ENCODE measurements at regions not wholly inside any gene's neighbourhood (a gene's known extent, or its start where the extent isn't known, plus 50 kb on each side); places are given as distances from the start of the nearest gene placed in this dataset.

DNA sequence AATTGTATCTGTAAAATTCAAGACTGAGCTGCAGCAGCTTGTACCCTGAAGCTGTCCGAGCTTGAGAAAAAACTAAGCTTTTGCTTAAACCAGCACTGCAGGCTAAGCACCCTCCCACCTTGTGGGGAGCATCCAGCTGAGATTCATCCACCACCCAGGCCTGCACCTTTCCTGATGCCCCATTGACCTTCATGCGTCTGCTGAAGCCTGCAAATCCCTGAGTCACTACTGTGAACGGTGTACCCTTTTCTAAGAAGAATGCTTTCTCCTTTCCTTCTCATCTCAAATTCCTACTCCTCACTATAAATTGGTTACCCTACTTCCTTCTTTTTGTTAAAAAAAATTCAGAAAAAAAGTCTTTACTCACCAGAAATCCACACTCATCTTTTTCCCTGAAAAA lies 90.9 kb upstream of the RGS18 start:
- Histone ChIP-seq H3K4me3 (no peak overlapping the region), H3K27ac (no peak overlapping the region)
- intact Hi-C loops (cut with DNase I) = no loop called here

GRCh38 chr1:192070213-192070612 lies 88.0 kb upstream of the RGS18 start:
- H3K4me1 ChIP-seq = no peaks in the 10 kb centered on the region
- DNase-seq = no peak
- H3K27ac ChIP-seq = no peak overlapping the region
- no peaks in the 10 kb centered on the region for H3K9me3 ChIP-seq
- H3K36me3 ChIP-seq = no peaks in the 10 kb centered on the region
- intact Hi-C loops (cut with DNase I) = no loop called here
- H3K4me3 ChIP-seq = no peak overlapping the region
- no peaks in the 10 kb centered on the region for H3K27me3 ChIP-seq
- TF ChIP-seq, protein P1, sequence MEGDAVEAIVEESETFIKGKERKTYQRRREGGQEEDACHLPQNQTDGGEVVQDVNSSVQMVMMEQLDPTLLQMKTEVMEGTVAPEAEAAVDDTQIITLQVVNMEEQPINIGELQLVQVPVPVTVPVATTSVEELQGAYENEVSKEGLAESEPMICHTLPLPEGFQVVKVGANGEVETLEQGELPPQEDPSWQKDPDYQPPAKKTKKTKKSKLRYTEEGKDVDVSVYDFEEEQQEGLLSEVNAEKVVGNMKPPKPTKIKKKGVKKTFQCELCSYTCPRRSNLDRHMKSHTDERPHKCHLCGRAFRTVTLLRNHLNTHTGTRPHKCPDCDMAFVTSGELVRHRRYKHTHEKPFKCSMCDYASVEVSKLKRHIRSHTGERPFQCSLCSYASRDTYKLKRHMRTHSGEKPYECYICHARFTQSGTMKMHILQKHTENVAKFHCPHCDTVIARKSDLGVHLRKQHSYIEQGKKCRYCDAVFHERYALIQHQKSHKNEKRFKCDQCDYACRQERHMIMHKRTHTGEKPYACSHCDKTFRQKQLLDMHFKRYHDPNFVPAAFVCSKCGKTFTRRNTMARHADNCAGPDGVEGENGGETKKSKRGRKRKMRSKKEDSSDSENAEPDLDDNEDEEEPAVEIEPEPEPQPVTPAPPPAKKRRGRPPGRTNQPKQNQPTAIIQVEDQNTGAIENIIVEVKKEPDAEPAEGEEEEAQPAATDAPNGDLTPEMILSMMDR (IDR thresholded peaks at IDR 0.05) = no peak
- no peak overlapping the region for H3K9ac ChIP-seq (ENCODE audit: low read depth in 2 of 2, low read length in 2 of 2)

More for the DNA sequence above, 90.9 kb upstream of the RGS18 start:
- Histone ChIP-seq H3K4me1 (no peaks in the 10 kb centered on the region), H3K9ac (ENCODE audit: low read depth in 2 of 2, low read length in 2 of 2) (no peak overlapping the region), H3K36me3 (no peaks in the 10 kb centered on the region), H3K9me3 (no peaks in the 10 kb centered on the region), H3K27me3 (no peaks in the 10 kb centered on the region)
- no peak for DNase-seq
- TF ChIP-seq, protein P1 (IDR thresholded peaks at IDR 0.05) = no peak

DNA sequence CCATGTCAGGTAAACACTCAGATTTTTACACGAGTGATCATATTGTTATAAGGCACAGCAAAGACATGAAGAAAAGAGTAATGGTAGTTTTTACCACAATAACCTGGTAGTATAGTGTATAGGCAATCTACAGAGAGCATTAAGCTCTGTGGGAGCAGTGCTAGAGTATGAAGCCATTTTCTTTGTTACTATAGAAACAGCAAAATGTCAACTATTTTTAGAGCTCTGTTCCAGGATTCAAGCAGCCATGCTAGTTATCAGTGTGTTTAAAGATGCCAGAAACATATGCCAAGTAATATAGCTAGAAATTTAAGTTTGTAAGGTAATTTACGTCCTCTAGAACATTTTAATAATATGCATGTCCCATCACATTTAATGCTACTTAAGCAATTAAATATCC lies 77.6 kb upstream of the RGS18 start:
- H3K27ac ChIP-seq = no peak overlapping the region
- H3K27me3 ChIP-seq = no peaks in the 10 kb centered on the region
- intact Hi-C loops (cut with DNase I) = no loop called here

DNA sequence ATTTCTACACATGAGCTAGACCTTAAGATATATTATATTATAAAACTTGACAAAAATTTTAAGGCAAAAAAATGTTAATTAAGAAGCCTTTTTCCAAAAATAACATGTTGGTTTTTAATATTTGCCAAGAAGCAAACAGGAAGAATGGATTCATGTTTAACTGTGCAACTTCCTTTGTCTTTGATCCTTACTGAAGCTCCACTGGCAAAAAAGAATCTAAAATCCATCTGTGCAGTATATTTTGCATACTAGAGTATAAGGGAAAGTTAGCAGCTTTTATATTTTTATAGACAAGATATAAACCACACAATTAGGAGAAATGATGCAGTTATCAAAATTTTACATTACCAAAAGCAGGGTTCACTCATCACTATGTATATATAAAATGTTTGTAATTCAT lies 76.9 kb upstream of the RGS18 start:
- H3K27ac ChIP-seq = no peak overlapping the region
- H3K27me3 ChIP-seq = no peaks in the 10 kb centered on the region
- H3K4me1 ChIP-seq = no peaks in the 10 kb centered on the region
- H3K36me3 ChIP-seq = no peaks in the 10 kb centered on the region
- no peaks in the 10 kb centered on the region for H3K9me3 ChIP-seq
- intact Hi-C loops (cut with DNase I) = no loop called here
- TF ChIP-seq, protein P1 (IDR thresholded peaks at IDR 0.05) = no peak
- no peak overlapping the region for H3K4me3 ChIP-seq
- DNase-seq = no peak
- no peak overlapping the region for H3K9ac ChIP-seq (ENCODE audit: low read depth in 2 of 2, low read length in 2 of 2)

More for the DNA sequence above, 77.6 kb upstream of the RGS18 start:
- no peak for DNase-seq
- Histone ChIP-seq H3K9me3 (no peaks in the 10 kb centered on the region), H3K4me3 (no peak overlapping the region), H3K4me1 (no peaks in the 10 kb centered on the region), H3K36me3 (no peaks in the 10 kb centered on the region), H3K9ac (ENCODE audit: low read depth in 2 of 2, low read length in 2 of 2) (no peak overlapping the region)
- TF ChIP-seq, protein P1 (IDR thresholded peaks at IDR 0.05) = no peak

- peak; percentile 25 for DNase-seq
- TF ChIP-seq, protein P1 (IDR thresholded peaks at IDR 0.05) = no peak
- Histone ChIP-seq H3K9me3 (no peaks in the 10 kb centered on the region), H3K27ac (no peak overlapping the region), H3K9ac (ENCODE audit: low read depth in 2 of 2, low read length in 2 of 2) (no peak overlapping the region), H3K36me3 (no peaks in the 10 kb centered on the region), H3K27me3 (no peaks in the 10 kb centered on the region), H3K4me1 (no peaks in the 10 kb centered on the region), H3K4me3 (no peak overlapping the region)
- intact Hi-C loops (cut with DNase I) = no loop called here
Measured at GRCh38 chr1:192086644-192087043, 71.6 kb upstream of the RGS18 start.

DNA sequence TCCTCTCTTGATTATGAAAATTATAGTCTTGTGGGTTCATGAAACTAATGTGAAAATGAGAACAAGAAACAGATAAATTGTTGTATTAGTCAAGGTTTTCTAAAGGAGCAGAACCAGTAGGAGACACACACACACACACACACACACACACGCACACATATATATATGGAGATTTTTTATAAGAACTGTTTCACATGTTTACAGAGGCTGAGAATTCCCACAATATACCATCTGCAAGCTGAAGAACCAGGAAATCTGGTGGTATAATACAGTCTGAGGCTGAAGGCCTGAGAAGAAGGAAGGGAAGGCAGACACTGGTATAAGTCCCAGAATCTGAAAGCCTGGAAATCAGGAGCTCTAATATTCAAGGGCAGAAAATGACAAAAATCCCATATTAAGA lies 70.9 kb upstream of the RGS18 start:
- Histone ChIP-seq H3K4me1 (no peaks in the 10 kb centered on the region), H3K27ac (no peak overlapping the region), H3K27me3 (no peaks in the 10 kb centered on the region), H3K9ac (ENCODE audit: low read depth in 2 of 2, low read length in 2 of 2) (no peak overlapping the region), H3K36me3 (no peaks in the 10 kb centered on the region), H3K4me3 (no peak overlapping the region), H3K9me3 (no peaks in the 10 kb centered on the region)
- no peak for DNase-seq
- TF ChIP-seq, protein P1 (IDR thresholded peaks at IDR 0.05) = no peak
- intact Hi-C loops (cut with DNase I) = no loop called here

All from colonic mucosa (tissue), 4 donors.